Stromal cell of bone marrow (primary cell): ENCODE measurements at regions not wholly inside any gene's neighbourhood (a gene's known extent, or its start where the extent isn't known, plus 50 kb on each side); places are given as distances from the start of the nearest gene placed in this dataset.

Experiments used
- DNase-seq: peaks from one replicate; pipeline ENCODE4 v3.0.0-alpha.2; 2012; ENCODE audit warnings: low read depth

GRCh38 chr16:5841974-5842373 is 744.4 kb upstream of the EEF2KMT start:
- DNase-seq, result no peak

DNA sequence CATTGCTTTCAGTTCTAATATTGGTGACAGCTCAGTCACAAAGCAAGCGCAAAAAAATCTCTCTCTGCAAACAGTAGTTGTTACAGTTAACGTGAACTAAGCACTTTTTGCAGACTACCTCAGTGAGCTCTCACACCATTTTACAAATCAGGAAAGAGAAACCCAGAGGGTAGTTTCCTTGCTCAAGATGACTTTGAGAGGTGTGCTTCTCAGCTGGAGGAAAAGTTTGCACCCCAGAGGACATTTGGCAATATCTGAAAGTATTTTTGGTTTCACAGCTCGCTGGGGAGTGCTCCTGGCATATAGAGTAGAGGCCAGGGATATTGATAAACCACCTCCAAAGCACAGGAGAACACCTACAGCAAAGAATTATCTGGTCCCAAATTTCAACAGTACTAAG is 741.1 kb upstream of the EEF2KMT start:
- DNase-seq, result no peak

DNA sequence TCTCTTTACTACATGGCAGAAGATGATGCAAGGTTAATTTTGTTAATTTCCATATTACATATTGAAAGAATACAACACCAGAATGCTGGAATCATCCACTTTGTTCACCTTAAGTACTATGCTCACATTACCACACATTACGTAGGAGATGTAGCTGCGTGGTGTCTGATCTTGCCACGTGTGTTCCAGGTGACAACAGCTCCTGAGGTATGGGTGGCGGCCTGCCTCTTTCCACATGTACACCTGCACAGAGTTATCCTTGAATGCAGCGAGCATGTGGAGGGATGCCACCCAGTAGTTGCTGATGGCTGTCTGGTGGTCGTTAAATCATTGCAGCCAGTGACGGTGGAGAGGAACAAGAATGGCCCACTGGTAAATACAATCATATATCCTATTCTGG is 740.5 kb upstream of the EEF2KMT start:
- DNase-seq, result no peak

GRCh38 chr16:5837007-5837670 is 739.5 kb upstream of the EEF2KMT start:
- no peak for DNase-seq

- DNase-seq, result no peak
These were observed 738.3 kb upstream of the EEF2KMT start for GRCh38 chr16:5835876-5836275.

DNA sequence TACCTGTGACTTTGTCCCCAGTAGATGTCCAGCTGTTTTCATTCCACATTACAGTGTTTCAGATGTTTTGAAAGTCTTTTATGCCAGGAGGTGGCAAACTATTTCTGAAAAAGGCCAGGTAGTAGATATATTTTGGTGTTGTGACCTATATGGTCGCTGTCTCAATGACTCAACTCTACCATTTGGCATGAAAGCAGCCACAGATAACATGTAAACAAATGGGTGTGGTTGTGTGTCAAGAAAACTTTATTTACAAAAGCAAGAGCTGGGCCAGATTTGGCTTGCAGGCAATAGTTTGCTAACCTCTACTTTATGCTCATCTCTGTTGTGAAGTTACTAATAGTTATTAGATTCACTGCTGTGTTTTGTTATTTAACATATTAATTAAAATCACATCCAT is 728.7 kb upstream of the EEF2KMT start:
- no peak for DNase-seq

- DNase-seq, result no peak
These were observed 722.9 kb upstream of the EEF2KMT start for GRCh38 chr16:5820472-5820871.

- DNase-seq, result no peak
These were observed 718.1 kb upstream of the EEF2KMT start for GRCh38 chr16:5815570-5816237.

- DNase-seq, result no peak
These were observed 703.8 kb upstream of the EEF2KMT start for GRCh38 chr16:5801396-5801795.

DNA sequence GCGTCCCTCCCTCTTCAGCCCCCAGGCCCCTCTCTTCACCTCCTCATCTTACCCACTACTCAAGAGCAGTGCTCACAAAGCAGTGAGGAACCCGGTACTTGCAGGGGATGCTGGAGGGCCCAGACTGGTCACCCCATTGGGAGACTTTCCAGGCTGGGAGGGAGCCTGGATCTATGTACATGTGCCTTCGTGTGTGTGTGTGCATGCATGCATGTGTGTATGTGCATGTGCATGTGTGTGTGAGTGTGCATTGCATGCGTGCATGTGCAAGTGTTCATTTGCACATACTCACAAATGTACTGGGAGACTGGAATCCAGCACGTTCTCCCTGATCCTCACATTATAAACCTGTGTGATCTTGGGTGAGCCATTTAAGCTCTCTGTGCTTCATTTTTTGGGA is 696.0 kb upstream of the EEF2KMT start:
- no peak for DNase-seq

DNA sequence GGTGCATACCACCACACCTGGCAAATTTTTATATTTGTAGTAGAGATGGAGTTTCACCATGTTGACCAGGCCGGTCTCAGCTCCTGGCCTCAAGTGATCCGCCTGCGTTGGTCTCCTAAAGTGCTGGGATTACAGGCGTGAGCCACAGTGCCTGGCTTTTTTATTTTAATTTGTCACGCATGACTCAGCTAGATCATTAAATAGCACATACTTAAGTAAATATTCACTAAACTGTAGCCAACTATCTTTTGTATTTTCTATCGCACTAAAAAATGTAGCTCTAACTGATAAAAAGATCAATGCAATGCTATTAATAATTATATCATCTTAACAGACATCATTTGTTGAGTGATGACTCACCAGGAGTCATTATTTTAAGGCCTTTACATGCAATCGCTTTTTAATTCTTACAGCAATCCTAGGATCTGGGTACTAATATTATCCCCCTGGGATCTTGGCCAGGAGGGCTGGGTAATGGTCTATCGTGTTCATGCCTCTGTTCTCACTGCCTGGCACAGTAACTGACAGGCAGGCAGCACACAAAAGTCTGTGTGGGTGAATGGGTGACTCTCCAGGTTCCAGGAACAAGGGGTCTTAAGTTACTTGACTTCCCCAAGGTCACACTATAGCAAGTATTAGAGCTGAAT is 693.5 kb upstream of the EEF2KMT start:
- DNase-seq, result no peak

DNA sequence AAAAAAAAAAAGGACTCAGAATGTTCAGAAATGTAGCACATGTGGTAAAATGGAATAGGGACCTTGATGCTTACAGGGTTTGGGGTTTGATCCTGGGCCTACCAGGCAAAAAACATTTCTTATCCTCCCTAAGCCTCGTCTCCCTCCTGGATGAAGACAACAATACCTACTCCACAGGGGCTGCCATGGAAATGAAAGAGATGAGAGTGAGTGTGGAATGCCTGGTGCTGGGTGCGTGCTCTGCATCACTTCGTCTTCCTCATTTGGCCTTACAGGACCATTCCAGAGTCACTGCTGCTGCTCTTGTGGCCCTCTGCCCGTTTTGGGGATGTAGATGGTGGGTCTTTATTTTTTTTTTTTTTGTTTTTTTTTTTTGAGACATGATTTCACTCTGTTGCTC is 692.9 kb upstream of the EEF2KMT start:
- no peak for DNase-seq

- DNase-seq, result no peak
These were observed 691.4 kb upstream of the EEF2KMT start for GRCh38 chr16:5789033-5789432.

- DNase-seq, result no peak
These were observed 683.8 kb upstream of the EEF2KMT start for GRCh38 chr16:5781436-5781835.

DNA sequence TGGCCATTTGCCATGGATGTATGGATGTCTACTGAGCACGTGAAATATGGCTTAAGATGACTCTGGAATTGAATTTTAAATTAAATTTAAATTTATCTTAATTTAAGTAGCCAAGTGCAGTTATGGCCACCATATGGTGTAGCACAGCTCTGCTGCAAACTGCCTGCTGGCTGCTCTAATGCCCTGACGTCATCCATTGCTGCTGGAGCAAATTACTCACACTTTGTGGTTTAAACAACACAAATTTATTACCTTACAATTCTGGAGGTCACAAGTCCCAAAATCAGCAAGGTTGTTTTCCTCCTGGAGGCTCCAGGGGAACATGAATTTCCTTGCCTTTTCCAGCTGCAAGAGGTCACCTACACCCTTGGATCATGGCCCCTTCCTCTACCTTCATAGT is 679.3 kb upstream of the EEF2KMT start:
- no peak for DNase-seq

DNA sequence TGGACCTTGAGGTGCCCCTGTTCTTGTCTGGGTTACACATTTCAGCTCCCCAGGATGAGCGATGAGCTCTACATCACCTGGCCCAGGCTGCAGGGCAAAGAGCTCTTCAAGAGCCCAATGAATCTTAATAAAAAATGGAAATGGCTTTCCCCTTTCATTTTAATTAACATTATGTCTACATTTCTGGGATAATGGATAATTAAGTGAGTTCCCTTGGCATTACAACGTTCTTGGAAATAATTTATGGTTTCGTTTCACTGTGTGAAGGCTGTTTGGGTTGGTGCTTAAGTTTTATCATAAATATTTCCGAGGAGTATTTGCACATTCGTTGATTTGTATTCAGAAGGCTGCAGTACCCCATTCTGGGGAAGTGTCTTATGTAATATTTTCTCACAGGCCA is 678.3 kb upstream of the EEF2KMT start:
- no peak for DNase-seq

DNA sequence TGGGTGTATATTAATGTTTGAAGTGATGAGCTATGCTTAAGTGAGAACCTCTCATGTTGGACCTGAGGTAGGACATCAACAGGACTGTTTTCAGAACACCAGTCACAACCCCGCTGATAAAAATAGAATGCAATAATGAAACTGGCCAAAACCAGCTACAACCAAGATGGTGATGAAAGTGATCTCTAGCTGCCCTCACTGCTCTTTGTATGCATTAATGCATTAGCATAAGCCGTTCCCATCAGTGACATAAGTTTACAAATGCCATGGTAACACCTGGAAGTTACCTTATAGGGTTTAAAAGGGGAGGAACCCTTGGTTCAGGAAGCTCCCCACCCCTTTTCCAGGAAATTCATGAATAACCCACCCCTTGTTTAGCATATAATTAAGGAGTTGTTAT is 672.5 kb upstream of the EEF2KMT start:
- no peak for DNase-seq

- DNase-seq, result no peak
These were observed 671.9 kb upstream of the EEF2KMT start for GRCh38 chr16:5769513-5769912.

DNA sequence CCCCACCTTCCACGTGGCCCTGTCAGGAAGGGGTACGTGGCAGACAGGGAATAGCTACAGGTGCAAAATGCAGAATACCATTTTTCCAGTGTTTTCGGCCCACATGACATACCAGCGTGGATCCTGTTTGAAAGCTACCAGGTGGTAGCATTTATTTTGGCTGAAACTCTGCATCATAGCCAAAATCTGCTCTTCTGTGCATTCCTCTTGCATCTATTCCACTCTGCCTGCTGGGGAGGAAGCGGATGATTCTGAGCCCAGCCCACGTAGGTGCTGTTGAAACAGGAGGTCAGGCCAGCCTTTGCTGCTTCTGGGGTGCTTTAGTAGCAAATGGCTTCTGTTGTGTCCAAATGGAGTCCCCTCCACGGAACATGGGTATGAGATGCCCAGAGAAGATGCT is 670.9 kb upstream of the EEF2KMT start:
- DNase-seq, result no peak

DNA sequence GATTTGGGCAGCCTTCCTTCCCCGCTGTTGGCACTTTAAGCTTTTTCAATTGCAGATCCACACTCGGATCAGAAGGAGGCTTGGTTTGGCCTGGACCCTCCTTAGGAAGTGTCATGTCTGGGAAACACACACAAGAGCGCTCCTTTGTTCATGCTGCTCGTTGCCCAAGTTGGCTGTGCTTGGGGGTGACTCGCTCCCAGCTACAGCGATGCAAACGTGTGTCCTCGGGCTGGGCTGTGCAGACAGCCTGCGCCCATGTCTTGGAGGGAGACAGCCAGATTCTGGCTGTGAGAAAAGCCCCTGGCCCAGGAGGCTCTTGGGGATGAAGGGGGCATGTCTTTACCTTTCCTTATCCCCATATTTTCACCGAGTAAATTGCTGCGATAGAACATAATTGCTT is 665.6 kb upstream of the EEF2KMT start:
- DNase-seq, result no peak

DNA sequence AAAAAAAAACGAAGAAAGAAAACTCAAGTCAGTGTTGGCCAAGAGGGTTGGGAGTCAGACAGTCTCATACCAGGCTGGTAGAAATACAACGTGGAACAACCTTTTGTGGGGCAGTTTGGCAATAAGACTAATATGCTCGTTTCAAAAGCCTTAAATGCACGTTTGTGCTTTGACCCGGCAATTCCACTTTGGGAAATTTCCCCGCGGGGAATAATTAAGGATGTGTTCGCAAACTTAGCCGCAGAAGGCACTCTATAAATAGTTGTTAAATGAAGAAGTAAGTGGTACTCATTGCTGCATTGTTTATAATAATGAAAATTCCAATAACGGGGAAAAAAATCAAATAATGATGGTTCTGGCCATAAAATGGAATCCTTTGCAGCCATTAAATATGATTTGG is 664.8 kb upstream of the EEF2KMT start:
- DNase-seq, result no peak

DNA sequence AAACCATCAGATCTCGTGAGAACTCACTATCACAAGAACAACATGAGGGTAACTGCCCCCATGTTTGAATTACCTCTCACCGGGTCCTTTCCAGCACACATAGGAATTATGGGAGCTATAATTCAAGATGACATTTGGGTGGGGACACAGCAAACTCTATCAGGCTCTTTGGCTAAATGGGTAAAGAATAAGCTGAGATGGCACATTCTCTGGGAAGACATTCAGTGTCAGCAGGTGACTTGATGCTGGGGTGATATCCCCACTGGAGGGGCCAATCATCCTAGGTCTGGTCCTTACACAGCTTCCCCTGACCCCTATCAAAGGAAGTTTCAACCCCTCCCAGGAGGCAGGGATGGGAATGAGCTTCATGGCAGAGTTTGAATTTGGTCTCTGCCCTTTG is 664.0 kb upstream of the EEF2KMT start:
- no peak for DNase-seq

- DNase-seq, result no peak
These were observed 660.7 kb upstream of the EEF2KMT start for GRCh38 chr16:5758281-5758680.

- DNase-seq, result no peak
These were observed 659.4 kb upstream of the EEF2KMT start for GRCh38 chr16:5756969-5757368.
